Tibial nerve (tissue), 3 donors: ENCODE measurements at regions not wholly inside any gene's neighbourhood (a gene's known extent, or its start where the extent isn't known, plus 50 kb on each side); places are given as distances from the start of the nearest gene placed in this dataset.

ENCODE experiments used
- CTCF ChIP-seq, 5 experiments: fragments of 200-600 bp in 3 of 5; fragments of 450-650 bp in 2 of 5; sonication (generic) in 3 of 5; IDR thresholded peaks; one replicate each; pipeline ENCODE4 v1.5.1; 2016 to 2019; ENCODE audit warnings: antibody characterized with exemption in 5 of 5, mild to moderate bottlenecking in 3 of 5, moderate library complexity in 2 of 5
- POLR2A ChIP-seq, 2 donors: fragments of 450-650 bp; IDR thresholded peaks; one replicate each; pipeline ENCODE4 v1.6.1; 2017; ENCODE audit warnings: antibody characterized with exemption in 2 of 2, mild to moderate bottlenecking in 2 of 2, moderate library complexity in 2 of 2

- TF ChIP-seq CTCF (IDR thresholded peaks at IDR 0.05) (no peak), POLR2A (IDR thresholded peaks at IDR 0.05) (no peak)
These were observed 223.2 kb downstream of the FGF9 start for GRCh38 chr13:21894091-21894490.
